ENCODE measurements at regions not wholly inside any gene's neighbourhood (a gene's known extent, or its start where the extent isn't known, plus 50 kb on each side); places are given as distances from the start of the nearest gene placed in this dataset.

GRCh38 chr6:104509355-104509754, 350.4 kb downstream of the HACE1 start:
- TF ChIP-seq CTCF (conservative IDR thresholded peaks at IDR 0.05; ENCODE audit: low read depth, low read length) (no peak), EZH2 (IDR thresholded peaks at IDR 0.05; ENCODE audit: low read length, unreplicated experiment) (no peak)

Measured in PC-3 (cell line).